Stimulated activated CD4-positive, alpha-beta T cell treated with anti-CD3 and anti-CD28 coated beads, TNF-alpha, amount 100 ng/mL, for 4 hours (primary cell): ENCODE measurements at regions not wholly inside any gene's neighbourhood (a gene's known extent, or its start where the extent isn't known, plus 50 kb on each side); places are given as distances from the start of the nearest gene placed in this dataset.
A peak's percentile ranks its signal among the peaks of the same experiment; 100 is the strongest.

Experiments
- DNase-seq, 3 experiments: peaks; one replicate each; pipeline ENCODE4 v3.0.0-alpha.2; 2020; ENCODE audit warnings: low read depth in 3 of 3

DNA sequence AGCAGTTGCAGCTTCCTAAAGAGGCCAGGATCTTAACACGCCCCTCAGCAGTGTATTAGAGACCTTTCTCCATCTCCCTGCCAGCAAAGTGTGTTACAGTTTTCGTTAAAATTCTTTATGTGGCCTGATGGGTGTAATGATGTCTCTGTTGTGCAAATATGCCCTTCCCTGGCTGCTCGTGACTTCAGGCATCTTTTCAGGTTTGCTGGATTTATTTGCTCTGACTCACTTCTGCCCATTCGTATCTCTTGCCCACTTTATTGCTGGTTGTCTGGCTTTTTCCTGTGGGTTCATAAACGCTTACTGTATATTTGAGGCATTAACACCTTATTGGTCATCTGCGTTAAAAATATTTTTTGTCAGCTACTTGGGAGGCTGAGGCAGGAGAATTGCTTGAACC, 134.5 kb downstream of the ASB1 start:
- no peak for DNase-seq

DNA sequence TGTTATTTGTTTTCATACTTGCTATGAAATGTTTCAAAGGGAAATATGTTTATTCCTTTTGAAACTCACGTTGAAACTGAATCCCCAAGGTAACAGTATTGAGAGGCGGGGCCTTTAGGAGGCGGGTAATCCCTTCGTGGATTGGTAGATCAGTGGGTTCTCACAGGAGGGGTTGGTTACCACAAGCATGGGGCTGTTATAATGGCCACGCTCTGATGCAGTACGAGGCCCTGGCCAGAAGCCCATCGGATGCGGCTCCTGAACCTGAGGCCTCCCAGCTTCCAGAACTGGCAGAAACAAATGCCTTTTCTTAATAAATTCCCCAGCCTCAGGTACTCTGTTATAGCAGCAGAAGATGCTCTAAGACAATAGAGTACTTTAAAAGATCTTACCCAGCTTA, 135.7 kb downstream of the ASB1 start:
- DNase-seq: no peak

DNA sequence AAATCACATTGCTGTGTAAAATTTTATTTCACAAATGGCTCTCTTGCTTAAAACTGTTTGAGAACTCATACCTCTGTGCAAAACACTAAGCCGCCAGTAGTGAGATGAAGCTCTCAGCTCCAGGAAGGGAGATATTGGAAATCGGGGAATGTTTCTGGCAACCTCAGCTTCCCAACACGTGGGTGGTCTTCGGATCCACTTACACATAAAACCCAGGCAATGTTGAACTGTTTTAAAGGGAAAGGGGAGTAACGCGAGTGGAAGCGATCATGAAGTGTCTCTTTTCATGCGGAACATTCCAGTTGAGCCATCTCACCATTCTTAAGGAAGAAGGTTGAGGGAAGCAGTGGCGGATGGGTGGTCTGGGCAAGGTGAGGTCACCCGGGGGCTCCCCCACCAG, 136.8 kb downstream of the ASB1 start:
- no peak for DNase-seq

DNA sequence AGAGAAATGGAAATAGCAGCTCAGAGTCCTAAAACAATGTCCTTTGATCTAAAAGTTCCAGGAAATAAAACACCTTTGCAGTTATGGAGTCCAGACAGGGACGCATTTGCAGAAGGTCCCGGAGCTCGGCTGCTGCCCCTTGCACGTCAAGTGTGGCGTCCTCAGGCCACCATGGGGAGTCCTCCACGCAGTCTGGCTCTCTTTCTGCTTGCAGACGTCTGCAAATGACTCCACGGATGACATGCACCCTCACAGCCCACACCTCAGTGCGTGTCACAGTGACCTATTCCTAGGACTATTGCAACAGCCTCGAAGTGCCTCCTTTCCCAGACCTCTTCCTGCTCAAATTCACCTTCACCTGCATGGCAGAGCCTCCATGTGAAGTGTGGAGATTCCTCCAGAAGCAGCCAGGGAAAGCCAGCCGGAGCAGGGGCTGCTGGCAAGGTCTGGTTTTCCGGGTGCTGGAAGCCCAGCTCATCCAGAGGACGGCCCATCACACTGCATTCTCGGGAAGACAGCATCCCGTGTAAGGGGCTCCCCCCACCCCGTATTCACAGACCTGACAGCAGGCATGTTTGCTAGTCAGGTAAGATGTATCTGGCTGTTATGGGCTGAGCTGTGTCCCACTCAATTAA, 137.7 kb downstream of the ASB1 start:
- DNase-seq: no peak

DNA sequence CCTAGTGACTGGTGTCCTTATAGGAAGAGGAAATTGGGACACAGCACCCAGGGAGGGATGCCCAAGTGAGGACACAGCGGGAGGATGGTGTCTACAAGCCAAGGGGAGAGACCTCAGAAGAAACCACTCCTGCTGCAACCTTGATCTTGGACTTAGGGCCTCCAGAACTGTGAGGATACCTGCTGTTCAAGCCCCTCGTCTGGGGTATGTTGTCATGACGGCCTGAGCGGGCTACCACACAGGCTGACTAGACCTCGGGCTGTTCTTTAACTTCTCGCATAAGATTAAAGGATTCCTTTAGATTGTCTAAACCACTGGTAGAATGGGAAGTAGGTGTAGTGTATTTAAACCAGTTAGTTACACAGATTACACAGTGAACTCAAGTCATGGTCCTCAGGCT, 138.3 kb downstream of the ASB1 start:
- DNase-seq: no peak

DNA sequence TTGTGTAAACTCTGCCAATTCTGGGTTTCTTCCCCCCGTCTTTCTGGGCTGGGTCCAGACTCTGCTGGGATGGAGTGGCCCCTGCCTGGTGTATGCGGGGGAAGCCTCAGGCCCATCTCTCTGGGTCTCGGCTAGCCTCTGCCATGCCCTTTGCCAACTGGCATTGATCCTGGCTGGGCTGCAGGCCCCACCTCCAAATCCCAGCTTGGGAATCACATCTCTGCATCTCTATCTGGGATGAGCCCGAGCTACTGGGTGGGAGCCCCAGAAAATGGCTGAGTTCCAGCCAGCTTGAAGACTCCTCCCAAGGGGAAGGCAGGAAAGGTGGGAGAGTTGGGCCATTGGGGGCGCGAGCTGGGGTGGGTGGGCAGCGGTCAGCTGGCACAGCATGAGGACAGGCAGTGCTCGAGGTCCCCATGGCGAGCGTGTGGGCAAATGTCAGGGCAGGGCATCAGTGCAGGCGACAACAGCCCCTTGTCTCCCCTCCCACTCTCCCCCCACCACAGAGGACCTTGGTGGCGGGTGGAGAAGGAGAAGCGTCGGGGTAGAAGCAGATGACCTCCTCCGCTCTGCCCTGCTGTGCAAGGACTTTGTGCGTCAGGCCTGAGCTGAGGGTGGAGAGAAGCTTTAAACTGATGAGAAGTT, 139.4 kb downstream of the ASB1 start:
- no peak for DNase-seq

DNA sequence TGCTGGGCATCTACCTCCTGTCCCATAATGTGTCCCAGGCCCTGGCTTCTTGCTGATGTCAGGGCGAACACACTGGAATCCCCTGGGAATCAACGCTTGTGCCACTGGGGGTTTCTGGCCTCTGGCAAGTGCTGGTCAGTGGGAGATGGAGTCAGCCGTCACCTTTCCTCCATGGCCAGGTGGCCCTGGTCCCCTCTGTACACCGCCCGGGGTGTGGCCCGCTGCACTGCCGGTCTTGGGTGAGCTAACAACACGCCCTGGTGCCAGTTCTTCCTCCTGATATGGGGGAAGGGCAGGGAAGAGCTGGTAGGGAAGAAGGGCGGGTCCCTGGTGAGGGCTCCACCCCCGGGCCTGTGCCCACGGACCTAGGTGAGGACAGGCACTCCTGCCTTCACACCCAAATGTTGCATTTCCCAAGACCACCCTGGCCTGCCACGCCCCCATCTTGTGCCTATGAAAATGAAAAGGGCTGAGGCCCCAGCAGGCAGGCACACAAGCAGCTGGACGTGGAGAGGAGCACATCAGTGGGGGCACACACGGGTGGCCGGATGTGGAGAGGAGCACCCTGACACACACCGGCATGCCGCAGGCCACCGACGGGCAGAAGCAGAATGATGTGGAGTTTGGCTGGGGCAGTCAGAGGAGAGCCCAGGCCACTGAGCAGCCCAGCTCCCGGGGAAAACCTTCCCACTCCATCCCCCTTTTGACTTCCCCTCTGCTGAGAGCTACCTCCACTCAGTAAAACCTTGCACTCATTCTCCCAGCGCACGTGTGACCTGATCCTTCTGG, 140.5 kb downstream of the ASB1 start:
- DNase-seq: no peak

DNA sequence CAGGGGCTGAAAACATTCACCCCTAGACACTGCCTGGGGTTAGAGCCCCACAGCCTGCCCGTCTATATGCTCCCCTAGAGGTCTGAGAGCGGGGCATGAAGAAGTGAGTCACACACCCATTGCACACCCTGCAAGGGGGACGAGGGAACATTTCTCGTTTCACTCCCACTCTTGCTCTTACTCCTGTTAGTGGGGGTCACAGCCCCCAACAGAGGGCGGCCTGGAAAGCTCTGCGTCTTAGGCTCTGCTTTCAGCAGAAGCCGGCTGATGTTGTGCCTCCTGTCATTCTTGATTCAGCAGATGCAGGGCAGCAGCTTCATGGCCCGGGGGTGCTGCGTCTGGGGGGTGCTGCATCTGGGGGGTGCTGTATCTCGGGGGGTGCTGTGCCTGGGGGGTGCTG, 141.3 kb downstream of the ASB1 start:
- DNase-seq: no peak

DNA sequence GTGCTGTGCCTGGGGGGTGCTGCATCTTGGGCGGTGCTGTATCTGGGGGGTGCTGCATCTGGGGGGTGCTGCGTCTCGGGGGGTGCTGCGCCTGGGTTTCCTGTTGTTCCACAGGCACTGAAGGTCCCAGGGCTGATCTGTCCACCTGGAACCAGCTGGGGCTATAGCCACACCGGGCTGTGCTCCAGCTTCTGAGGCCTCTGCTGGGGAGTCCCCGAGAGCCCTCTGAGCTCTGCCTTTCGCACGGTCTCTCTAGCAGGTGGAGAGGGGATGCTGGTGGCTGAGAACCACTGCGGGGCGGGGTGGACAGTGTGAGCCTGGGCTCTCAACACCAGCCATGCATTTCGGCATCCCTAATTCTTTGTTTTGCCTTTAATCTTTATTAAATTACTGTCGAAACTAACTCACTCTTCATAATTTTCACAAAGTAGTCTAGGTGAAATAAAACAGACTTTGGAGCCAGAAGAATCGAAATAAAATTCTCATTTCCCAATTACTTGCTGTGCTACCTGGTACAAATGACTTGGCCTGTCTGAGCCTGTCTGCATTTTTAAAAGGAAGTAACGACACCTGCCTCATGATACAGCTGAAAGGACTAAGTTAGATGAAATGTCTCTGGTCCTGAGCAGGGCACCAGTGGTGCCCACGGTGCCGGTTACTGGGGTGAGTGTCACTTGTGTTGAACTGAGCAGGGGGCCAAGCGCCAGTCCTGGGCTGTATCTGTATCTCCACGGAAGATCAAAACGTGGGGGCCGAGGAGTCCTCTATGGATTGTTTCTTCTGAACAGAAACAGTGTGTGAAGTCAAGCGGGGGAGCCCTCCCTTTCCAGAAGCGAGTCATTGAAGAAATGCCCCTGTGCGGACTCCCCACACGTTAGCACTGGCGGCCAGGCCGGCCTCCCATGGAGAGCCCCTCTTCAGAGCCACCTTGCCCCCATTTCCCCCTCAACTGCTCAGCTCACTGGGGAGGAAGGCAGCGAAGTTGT, 142.0 kb downstream of the ASB1 start:
- DNase-seq: no peak

DNA sequence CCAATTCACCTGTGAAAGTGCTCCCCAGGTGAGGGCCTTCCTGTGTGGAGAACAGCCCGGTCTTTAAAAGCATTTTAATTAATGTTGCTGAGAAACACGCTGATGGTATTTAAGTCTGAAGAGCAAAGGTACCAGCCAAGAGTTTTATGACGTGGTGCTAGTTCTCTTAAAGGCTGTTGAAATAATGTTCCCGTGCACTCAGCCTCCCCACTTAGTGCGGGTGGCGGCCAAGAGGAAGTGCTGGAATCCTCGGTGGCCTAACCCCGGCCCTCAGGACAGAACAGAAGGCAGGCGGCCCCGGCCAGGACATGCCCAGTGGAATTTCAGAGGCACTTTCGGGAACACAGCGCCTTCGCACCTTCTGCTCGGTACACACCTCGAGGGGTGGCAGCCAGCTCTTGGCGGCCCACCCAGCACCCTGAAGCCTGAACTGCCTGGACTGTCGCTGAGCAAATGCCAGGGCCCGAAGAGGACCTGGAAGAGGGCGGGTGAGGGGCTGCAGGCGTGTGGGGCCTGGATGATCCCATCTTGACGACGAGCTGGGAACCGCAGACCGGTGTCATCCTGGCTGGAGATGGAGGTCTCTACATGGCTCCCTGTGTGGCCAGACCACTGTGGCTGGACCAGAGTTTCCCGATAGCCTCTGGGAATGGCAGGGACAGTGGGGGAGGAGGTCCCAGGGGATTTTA, 142.9 kb downstream of the ASB1 start:
- no peak for DNase-seq

DNA sequence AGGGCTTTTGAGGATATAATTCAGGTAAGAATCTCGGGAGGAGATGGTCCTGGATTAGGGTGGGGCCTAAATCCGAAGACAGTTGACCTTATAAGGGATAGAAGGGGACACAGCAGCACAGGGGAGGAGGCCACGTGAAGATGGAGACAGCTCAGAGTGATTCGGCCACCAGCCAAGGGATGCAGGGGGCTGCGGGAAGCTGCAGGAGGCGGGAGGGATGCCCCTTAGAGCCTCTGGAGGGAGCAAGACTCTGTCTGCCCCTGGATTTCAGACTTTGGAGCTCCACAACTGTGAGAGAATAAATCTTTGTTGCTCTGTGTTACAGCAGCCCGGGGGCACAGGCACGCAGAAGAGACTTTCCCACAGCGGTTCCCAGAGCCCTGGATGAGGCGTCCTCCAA, 143.7 kb downstream of the ASB1 start:
- DNase-seq: no peak

DNA sequence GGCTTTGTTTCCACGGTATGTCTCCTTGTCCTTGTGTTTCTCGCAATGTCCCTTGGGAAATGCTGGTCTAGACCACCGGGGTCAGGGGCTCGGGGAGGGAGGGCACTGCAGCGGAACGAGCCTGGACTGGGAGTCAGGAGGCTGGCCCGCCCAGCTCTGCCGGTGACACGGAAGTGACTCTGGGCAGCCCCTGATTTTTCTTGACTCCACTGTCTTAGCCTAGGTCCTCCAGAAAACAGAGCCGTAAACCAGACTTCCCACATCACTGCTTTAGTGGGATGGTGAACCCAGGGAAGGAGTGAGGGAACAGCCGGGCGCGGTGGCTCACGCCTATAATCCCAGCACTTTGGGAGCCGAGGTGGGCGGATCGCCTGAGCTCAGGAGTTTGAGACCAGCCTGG, 144.2 kb downstream of the ASB1 start:
- DNase-seq: no peak

DNA sequence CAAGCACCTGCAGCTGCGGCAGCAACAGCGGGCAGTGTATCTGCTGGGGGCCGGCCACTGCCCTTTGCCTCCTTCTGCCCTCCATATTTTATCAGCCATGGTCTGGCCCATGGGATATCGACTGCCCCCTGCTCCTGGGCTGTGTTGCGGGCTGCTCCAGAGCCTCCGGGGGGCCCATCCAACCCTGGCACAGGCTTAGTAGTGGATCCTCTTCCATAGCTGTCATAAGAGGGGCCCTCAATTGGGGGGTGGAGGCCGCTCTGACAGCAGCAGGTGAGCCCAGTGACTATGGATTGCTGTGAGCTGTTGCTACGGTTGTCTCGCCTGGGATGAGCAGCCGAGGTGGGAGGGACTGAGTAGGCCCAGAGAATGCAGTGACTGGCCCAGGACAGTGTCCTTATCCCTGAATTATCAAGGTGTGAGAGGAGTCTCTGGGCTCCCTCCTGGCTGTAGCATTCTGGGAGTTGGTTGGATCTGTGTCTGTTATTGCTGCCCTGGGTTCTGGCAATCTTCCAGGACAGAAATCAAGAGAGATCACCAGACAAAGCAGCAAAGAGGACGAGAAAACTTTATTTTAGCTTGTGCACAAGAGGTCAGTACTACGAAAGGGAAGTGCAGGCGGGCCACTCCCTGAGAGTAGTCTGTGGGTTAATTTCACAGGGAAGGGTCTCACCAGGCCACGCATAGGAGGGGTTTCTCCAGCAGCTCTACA, 145.1 kb downstream of the ASB1 start:
- no peak for DNase-seq

DNA sequence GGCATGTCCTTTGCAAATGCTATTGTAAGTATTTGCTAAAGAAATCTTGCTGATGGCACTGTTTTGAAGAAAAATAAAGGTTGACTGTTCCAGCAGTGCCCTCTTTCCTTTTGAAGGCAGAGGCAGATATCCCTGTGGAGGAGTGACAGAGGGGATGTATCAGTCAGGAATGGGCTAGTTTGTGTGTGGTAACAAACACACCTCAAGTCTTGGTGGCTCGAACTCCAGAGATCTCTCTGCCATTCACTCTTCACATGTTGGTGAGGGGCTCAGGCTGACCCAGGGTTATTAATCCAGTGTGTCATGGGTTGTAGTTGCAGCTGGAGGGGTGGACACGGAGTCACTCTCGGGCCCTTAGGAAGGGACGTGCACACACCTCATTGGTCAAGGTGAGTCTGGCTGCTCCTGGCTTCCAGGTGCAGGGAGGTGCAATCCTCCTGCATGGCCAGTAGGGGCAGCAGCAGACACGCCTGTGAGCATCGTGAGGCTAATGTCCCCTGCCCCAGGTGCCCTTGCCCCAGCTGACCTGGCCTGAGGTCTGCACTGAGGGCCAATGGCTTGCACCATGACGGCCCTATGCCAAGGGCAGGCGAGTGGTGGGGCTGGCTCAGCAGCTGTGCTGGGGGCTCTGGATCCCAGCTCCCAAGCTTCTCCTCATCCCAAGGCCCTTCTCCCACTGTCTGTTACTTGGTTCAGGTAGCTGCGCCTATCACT, 146.5 kb downstream of the ASB1 start:
- DNase-seq: peak in 1 of 3 experiments; percentile 4

DNA sequence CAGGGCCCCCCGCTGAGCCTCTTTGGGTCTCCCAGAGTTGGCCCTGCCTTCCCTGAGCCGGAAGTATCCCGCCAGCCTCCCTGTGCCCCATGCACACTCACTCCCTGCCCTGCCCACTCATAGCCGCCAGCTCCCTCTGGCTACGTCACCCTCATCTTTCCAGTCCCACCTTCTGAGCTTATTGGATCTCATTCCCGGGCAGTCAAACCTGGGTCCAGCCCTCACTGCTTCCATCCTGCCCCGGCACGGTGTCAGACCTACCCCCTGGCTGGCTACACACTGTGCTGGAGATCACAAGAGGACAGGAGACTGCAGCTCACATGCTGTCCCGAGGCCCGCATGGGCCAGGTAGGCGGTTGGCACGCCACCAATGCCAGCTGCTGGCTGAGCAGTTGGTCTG, 147.2 kb downstream of the ASB1 start:
- DNase-seq: no peak

DNA sequence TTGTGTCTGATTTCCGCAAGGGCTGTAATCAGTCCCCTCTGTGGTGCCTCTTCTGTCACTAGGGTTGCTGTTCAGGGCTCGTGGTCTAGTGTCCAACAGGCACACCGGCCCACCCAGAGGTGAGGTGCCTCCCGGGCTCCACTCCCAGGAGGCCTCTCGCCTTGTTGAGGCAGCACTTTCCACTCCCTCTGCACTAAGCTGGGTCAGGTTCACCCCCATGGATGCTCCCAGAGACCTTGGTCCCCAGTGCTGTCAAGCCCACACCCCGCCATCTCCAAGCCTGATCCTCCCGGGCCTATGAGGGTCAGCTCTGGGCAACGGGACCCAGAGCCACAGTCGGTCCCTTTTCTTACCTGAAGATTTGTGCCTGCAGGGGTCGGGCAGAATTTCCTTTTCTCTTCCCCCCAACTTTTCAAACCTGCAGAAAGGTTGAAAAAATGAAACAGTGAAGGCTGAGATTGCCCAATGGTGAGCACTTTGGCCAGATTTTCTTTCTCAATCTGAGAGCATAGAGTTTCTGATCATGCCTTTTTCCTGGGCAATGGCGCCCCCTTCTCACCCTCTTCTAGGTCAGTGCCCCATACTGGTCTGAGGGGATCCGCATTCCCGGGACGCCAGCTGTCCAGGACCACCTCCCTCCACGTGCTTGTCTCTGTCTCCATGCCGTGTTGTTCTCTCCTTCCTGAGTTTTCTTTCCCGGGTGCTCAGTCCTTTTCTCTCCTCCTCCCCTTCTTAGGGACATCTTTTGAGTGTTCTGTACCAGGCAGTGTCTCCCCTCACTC, 148.0 kb downstream of the ASB1 start:
- DNase-seq: no peak

DNA sequence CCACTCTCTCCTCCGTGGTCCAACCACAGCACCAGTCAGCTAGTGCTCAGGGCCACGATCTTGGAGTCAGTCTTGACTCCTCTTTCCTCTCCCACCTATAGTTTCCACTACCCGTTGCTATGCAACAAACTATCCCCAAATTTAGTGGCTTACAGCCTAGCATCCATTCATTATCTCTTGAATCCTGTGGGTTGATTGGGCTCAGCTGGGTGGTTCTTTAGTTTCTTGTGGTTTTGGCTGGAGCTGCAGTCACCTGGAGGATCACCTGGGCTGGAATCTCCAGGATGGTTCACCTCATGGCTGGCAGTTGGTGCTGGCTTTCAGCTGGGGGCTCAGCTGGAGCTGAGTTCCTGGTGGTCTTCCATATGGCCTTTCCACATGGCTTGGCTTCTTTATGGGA, 149.9 kb downstream of the ASB1 start:
- no peak for DNase-seq

DNA sequence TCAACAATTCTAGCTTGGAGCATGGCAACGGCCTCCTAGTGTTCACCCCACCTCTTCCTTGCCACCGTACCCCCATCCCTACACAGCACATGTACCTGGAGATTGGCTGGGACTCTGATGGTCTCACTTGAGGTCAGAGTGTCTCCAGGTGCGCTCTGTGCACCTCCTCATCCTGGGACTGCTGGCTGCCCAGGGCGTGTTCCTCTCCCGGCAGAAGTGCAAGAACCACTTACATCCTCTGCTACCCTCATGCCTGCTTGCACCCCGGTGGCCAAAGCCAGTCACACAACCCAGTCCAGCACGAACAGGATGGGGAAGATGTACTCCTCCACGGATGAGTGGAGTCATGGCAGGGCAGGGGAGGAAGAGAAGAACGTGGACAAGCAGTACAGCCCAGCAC, 151.5 kb downstream of the ASB1 start:
- DNase-seq: no peak

DNA sequence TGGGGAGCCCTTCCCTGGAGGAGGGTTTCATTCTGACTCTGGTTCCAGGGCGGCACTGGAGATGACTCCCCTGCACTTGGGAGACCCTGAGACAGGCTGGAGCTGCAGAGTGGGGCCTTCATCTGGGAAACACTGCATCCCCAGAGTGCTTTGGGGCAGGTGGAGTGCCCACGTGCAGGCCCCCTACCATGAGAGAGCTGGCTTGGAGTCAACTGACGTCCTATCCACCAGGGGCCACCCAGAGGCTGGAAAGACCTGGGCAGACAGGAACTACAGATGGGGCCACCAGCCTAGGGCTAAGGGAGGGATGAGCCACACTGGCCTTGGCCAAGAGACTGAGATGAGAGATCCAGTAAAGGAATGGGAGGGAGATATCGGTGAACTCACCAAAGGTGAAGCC, 153.8 kb downstream of the ASB1 start:
- no peak for DNase-seq
